ENCODE measurements at regions not wholly inside any gene's neighbourhood (a gene's known extent, or its start where the extent isn't known, plus 50 kb on each side); places are given as distances from the start of the nearest gene placed in this dataset.

DNA sequence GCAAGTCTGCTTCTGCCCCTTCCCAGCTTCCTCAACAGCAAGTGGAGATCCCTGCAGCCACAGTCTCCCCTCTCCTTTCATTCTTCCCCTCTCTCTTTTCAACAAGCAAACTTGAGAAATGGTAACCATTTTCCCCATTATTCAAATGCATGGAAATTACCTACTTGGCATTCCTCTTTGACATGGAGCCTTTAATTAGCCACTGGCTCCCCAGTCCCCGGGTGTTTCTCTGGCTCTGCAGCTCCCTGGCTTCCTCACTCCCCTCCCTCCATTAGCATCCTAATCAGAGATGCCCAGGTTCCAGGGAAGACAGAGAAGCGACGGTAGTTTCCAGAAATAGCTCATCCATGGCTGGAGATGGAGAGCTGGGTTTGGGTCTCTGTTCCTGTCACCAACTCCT lies 116.0 kb downstream of the CCT6B start:
- Mint-ChIP-seq H3K9me3 (no peaks in the 10 kb centered on the region), H3K4me3 (no peak overlapping the region), H3K36me3 (no peaks in the 10 kb centered on the region), H3K27ac (no peak overlapping the region), H3K27me3 (peaks cover 2% of the 10 kb centered on the region), H3K4me1 (peaks cover 8% of the 10 kb centered on the region)
- DNase-seq, result no peak
- POLR2A ChIA-PET, result no interaction called here
- ATAC-seq (ENCODE audit: low read depth), result no peak

DNA sequence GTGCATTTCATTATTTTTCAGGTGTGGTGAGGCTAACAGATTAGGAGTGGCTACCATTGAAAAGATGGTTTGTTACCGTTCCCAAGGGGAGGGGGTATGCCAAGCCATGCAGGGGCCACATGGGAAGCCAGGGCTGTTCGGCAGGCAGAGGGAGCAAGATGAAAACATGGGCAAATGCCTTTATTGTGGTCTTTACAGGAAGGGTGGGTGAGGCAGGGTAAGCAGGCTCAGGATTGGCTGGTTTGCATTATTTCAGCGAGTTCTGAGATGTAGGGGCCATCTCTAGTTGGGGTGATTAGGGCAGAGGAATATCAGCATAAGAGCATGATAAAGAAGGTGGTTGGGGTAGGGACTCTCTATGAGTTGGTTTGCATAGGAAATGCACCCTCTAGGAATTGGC lies 117.6 kb downstream of the CCT6B start:
- H3K4me3 Mint-ChIP-seq, result no peak overlapping the region
- H3K4me1 Mint-ChIP-seq, result peaks cover 8% of the 10 kb centered on the region
- no peak for ATAC-seq (ENCODE audit: low read depth)
- DNase-seq, result no peak
- POLR2A ChIA-PET, result no interaction called here
- no peak overlapping the region for H3K27ac Mint-ChIP-seq
- H3K9me3 Mint-ChIP-seq, result no peaks in the 10 kb centered on the region
- H3K36me3 Mint-ChIP-seq, result no peaks in the 10 kb centered on the region
- peaks cover 2% of the 10 kb centered on the region for H3K27me3 Mint-ChIP-seq

DNA sequence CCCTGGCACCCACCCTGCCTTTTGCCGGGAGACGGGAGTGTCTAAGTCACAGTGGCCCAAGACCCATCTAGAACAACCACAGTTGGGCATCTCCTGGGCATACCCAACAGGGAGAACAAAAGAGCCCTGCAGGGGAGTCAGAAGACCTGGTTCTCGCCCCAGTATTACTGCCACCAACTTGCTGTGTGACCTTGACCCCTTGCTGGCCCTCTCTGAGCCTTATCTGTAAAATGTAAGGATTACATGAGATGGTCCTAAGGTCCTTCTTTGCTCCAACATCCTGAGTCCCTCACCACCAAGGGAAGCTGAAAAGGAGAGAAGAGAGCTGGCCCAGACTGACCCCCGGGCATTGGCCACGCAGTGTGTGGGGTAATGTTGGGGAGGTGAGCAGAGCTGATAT lies 119.0 kb downstream of the CCT6B start:
- Mint-ChIP-seq H3K36me3 (no peaks in the 10 kb centered on the region), H3K4me3 (no peak overlapping the region), H3K27ac (no peak overlapping the region), H3K4me1 (peaks cover 8% of the 10 kb centered on the region), H3K27me3 (peaks cover 2% of the 10 kb centered on the region), H3K9me3 (no peaks in the 10 kb centered on the region)
- ATAC-seq (ENCODE audit: low read depth), result no peak
- POLR2A ChIA-PET, result no interaction called here
- DNase-seq, result no peak

DNA sequence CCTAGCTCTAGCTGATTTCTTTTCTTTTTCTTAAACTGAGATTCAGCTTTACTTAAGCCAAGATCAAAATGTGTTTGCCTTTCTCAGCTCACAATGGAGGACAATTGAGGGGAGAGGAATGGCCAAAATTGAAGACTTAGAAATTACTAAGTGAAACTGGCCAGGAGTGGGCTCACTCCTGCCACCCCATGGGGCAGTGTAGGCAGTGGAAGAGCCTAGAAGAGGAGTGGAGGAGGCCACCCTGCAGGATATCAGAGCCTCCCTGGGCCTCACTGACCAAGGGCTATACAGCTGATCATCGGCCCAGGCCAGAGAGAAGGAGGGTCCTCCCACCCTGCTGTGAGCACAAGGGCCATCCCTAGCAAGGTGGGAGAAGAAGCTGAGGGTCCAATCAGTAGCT lies 119.8 kb downstream of the CCT6B start:
- H3K4me3 Mint-ChIP-seq, result no peak overlapping the region
- no peak for DNase-seq
- no peak overlapping the region for H3K27ac Mint-ChIP-seq

DNA sequence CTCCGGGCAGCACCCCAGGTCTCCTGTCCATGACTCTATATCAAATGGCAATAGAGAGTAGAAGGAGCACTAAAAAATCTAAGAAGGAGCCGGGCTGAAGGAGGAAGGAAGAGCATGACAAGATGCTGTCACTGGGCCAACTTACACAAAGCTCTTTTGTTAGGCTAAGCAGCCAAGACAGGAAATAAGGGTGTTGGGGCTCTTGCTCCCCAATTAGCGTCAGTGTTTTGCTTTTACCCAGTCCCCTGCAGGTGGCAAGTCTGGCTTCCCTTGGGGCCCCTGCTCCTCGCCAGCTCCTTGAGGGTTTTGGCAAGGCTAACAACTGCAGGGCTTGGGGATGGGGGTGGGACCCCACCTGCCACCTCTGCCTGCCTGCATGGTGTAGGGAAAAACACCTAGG lies 120.5 kb downstream of the CCT6B start:
- H3K4me1 Mint-ChIP-seq, result peaks cover 8% of the 10 kb centered on the region
- no peak overlapping the region for H3K4me3 Mint-ChIP-seq
- no peaks in the 10 kb centered on the region for H3K9me3 Mint-ChIP-seq
- no peaks in the 10 kb centered on the region for H3K36me3 Mint-ChIP-seq
- DNase-seq (no peak), ATAC-seq (ENCODE audit: low read depth) (peak; percentile 45)
- peaks cover 2% of the 10 kb centered on the region for H3K27me3 Mint-ChIP-seq
- no peak overlapping the region for H3K27ac Mint-ChIP-seq
- POLR2A ChIA-PET, result interaction anchor here (0.6 kb wide), 1 partner anchor 269 kb away, joined by 6 read pairs; no protein-coding TSS in a partner anchor

More for the DNA sequence above, 119.8 kb downstream of the CCT6B start:
- POLR2A ChIA-PET, result no interaction called here
- peaks cover 2% of the 10 kb centered on the region for H3K27me3 Mint-ChIP-seq
- H3K36me3 Mint-ChIP-seq, result no peaks in the 10 kb centered on the region
- no peaks in the 10 kb centered on the region for H3K9me3 Mint-ChIP-seq
- no peak for ATAC-seq (ENCODE audit: low read depth)
- H3K4me1 Mint-ChIP-seq, result peaks cover 8% of the 10 kb centered on the region

DNA sequence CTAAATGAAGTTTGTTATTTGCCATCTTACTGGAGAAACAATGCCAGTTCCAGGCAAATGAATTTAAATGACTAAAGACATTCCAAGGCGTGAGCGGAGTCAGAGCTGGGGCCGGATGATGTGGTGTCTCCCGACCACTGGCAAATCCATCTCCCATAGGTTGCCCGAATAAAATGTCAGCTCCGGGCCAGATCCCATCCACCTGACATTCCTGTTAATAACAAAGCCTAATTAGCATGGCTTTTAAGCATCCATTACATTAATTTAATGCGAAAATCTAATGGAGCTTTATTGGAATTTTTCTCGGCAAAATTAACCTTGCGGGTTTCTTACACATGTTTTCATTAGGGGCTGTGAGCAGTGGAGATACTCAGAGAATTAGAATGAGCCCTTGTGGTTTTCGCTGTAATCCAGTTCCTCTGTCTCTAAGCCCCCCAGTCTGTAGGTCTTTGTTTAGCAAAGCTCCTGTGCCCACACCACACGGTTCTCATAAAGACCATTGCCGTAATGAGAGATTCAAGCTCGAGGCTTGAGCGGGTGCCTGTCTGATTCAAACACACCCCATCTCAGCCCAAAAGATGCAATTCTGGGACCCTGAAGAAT lies 123.3 kb downstream of the CCT6B start:
- Mint-ChIP-seq H3K9me3 (no peaks in the 10 kb centered on the region), H3K4me3 (no peak overlapping the region), H3K4me1 (peaks cover 9% of the 10 kb centered on the region), H3K36me3 (no peaks in the 10 kb centered on the region), H3K27me3 (no peaks in the 10 kb centered on the region), H3K27ac (no peak overlapping the region)
- DNase-seq, result no peak
- POLR2A ChIA-PET, result no interaction called here
- ATAC-seq (ENCODE audit: low read depth), result no peak

DNA sequence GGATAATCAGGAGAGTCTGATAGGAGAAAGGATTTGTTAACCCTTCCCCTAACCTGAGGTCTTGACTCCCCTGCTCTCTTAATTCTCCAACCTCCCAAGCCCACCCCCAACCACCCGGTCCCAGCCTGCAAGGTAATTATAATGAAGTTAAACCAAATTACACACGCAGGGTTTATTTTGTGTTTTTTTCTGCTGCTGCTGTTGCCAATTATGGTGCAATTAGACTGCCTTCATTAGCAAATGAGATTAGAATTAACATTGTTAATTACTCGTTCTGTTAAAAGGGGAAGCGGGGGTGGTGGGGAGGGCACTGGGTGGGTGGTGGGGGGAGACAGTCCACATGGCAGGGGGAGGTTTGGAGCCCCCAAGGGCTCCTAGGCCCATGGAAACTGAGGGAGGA lies 128.9 kb downstream of the CCT6B start:
- peaks cover 7% of the 10 kb centered on the region for H3K27me3 Mint-ChIP-seq
- ATAC-seq (ENCODE audit: low read depth) (no peak), DNase-seq (no peak)
- no peak overlapping the region for H3K27ac Mint-ChIP-seq
- no peaks in the 10 kb centered on the region for H3K9me3 Mint-ChIP-seq
- peaks cover 1% of the 10 kb centered on the region for H3K4me1 Mint-ChIP-seq
- POLR2A ChIA-PET, result no interaction called here
- H3K4me3 Mint-ChIP-seq, result no peak overlapping the region
- no peaks in the 10 kb centered on the region for H3K36me3 Mint-ChIP-seq

DNA sequence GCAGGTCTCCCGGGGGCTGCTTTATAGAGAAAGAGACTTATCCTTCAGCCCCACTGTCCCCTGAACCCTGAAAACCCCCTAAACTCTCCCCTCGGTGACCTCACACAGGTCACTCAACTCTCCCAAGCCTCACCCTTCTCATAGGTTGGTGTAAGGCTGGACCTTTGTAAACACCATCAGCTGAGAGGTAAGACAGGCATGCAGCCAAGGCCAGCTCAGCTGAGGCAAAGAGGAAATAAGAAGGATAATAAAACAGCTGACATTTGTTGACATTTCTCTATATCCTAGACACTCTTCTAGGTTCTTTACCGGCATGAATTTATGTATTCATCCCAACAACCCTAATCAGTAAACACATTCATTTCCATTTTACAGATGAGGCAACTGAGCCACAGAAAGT lies 134.3 kb downstream of the CCT6B start:
- H3K27ac Mint-ChIP-seq, result no peak overlapping the region
- H3K27me3 Mint-ChIP-seq, result peaks cover 7% of the 10 kb centered on the region
- POLR2A ChIA-PET, result no interaction called here

DNA sequence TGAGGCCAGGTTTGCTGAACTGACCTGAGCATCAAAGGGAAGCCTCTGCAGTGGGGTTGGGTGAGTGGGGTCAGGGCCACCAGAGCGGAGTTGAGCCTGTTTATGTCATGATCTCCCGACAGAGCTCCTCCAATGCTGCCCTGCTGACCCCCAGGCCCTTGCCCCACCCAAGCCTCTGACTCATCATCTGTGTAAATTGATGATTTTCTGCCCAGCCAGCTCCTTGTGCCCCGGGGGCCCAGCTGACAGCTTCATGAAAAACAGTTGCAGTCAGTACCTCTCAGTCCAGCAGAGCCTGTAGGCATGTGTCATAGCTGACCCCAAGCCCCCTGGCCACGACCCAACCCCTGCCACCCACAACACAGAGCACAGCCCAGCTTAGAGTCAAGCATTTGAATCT lies 134.9 kb downstream of the CCT6B start:
- Mint-ChIP-seq H3K4me1 (no peaks in the 10 kb centered on the region), H3K27me3 (peaks cover 7% of the 10 kb centered on the region), H3K9me3 (no peaks in the 10 kb centered on the region), H3K4me3 (no peak overlapping the region), H3K36me3 (no peaks in the 10 kb centered on the region), H3K27ac (no peak overlapping the region)
- no peak for DNase-seq
- no peak for ATAC-seq (ENCODE audit: low read depth)
- POLR2A ChIA-PET, result no interaction called here

More for the DNA sequence above, 134.3 kb downstream of the CCT6B start:
- DNase-seq, result no peak
- H3K36me3 Mint-ChIP-seq, result no peaks in the 10 kb centered on the region
- no peaks in the 10 kb centered on the region for H3K4me1 Mint-ChIP-seq
- H3K9me3 Mint-ChIP-seq, result no peaks in the 10 kb centered on the region
- no peak for ATAC-seq (ENCODE audit: low read depth)
- H3K4me3 Mint-ChIP-seq, result no peak overlapping the region

DNA sequence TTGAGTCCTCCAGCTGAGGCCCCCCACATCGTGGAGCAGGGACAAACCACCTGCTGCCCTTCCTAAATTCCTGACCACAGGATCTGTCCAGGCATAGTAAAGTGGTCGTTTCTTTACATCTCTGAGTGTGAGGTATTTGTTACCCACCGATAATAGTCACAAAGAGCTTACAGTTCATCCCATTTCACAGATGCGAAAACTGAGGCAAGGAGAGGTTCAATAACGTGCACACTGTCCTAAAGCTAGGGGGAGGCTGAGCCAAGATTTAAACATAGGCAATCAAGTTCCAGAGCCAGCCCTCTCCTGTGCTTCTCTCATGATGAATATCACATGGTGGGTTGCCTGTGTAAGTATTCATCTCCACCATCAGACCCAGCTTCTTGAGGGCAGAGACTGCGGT lies 135.4 kb downstream of the CCT6B start:
- H3K4me1 Mint-ChIP-seq, result no peaks in the 10 kb centered on the region
- peaks cover 3% of the 10 kb centered on the region for H3K27me3 Mint-ChIP-seq
- DNase-seq, result no peak
- H3K36me3 Mint-ChIP-seq, result no peaks in the 10 kb centered on the region
- no peaks in the 10 kb centered on the region for H3K9me3 Mint-ChIP-seq
- POLR2A ChIA-PET, result no interaction called here
- no peak overlapping the region for H3K4me3 Mint-ChIP-seq
- no peak for ATAC-seq (ENCODE audit: low read depth)
- no peak overlapping the region for H3K27ac Mint-ChIP-seq

DNA sequence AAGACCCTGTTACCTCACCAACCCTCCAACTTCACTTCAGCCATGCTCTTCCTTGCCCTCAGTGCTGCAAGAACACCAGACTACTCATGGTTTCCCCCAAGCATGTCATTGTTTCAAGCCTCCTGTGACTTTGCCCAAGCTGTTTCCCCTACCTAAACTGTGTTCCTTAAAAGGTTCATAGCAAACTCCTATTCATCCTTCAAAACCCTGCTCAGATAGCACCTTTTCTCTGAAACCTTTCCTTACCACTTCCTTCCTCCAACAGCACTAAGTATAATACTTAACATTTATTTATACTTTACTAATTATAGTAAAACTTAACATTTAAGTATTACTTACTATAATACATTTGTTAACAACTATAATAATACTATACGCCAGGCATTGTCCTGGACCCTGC lies 136.2 kb downstream of the CCT6B start:
- no peak for ATAC-seq (ENCODE audit: low read depth)
- POLR2A ChIA-PET, result no interaction called here

DNA sequence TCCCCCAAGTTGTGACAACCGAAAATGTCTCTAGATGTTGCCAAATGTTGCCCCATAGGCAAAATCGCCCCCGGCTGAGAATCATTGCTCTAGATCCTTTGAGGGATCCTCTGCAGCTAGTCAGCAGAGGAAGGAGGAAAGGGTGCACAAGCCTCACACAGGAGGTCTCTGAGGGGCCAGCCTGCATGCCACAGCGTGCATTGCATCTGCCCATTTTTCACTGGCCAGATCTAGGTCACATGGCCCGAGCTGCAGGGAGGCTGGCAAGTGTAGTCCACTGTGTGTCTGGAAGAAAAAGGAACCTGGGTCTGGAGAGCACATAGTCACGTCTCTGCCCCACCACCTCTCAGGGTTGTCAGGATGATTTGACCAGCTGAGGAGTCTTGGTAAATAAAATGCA lies 138.2 kb downstream of the CCT6B start:
- peaks cover 4% of the 10 kb centered on the region for H3K4me1 Mint-ChIP-seq
- no peak for DNase-seq
- no peaks in the 10 kb centered on the region for H3K9me3 Mint-ChIP-seq
- no peaks in the 10 kb centered on the region for H3K27me3 Mint-ChIP-seq
- POLR2A ChIA-PET, result no interaction called here
- H3K4me3 Mint-ChIP-seq, result no peak overlapping the region
- H3K36me3 Mint-ChIP-seq, result no peaks in the 10 kb centered on the region
- ATAC-seq (ENCODE audit: low read depth), result no peak
- no peak overlapping the region for H3K27ac Mint-ChIP-seq

More for the DNA sequence above, 136.2 kb downstream of the CCT6B start:
- Mint-ChIP-seq H3K9me3 (no peaks in the 10 kb centered on the region), H3K27me3 (peaks cover 2% of the 10 kb centered on the region), H3K4me1 (peaks cover 2% of the 10 kb centered on the region), H3K36me3 (no peaks in the 10 kb centered on the region), H3K27ac (peak overlapping the region; percentile 24), H3K4me3 (no peak overlapping the region)
- DNase-seq, result no peak

DNA sequence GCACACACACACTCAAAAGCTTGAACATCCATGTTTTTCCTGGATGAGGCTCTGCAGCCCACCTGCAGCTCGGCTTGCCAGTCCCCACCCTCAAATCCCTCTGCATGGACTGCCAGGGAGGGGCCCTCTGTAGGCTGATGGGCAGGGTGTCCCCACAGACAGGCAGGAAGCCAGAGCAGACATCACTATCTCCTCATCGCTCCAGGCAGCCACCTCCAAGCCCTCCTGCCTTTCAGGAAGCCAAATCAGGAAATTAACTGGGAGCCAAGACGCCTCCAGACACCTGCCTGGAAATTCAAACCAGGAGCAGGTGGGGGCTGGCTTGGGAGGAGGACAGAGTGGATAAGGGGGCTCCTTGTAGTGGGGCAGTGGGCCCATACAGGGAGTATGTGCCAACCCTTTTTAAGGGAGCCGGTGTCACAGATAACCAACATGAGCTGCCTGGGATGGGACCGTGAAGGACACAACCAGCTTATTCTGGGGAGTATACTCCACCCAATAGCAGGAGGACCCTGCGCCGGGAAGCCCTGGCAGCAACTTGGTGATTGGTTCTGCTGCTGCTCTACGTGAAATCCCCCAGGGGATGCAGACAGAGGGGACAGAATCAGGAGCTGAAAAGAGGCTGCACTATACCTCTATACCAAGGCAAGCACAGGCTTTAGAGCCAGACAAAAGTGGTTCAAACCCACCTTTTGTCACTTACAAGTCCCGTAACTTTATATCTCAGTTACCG lies 139.1 kb downstream of the CCT6B start:
- Mint-ChIP-seq H3K9me3 (no peaks in the 10 kb centered on the region), H3K36me3 (no peaks in the 10 kb centered on the region), H3K4me3 (no peak overlapping the region), H3K4me1 (peaks cover 4% of the 10 kb centered on the region), H3K27me3 (no peaks in the 10 kb centered on the region), H3K27ac (no peak overlapping the region)
- POLR2A ChIA-PET, result no interaction called here
- ATAC-seq (ENCODE audit: low read depth), result no peak
- no peak for DNase-seq

DNA sequence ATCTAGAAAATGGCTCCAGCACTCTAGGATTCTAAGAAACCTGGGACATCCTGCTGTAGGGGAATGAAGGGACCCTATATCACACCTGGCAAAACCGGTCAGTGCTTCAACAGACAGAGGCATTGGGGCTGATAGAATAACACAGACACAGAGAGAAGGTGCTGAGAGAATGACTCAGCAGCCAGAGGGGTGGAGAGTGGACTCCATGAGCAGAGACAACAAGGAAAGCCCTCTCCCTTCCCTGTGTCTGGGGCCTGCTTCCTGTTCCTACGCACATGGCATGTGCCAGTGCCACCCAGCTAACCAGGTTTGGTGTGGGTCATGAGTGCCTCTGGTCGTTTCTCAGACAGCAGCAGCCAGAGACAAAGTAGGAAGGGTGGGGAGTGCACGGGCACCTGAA lies 140.3 kb downstream of the CCT6B start:
- H3K4me1 Mint-ChIP-seq, result peaks cover 4% of the 10 kb centered on the region
- DNase-seq (no peak), ATAC-seq (ENCODE audit: low read depth) (no peak)
- POLR2A ChIA-PET, result no interaction called here
- no peaks in the 10 kb centered on the region for H3K9me3 Mint-ChIP-seq
- H3K27ac Mint-ChIP-seq, result no peak overlapping the region
- no peak overlapping the region for H3K4me3 Mint-ChIP-seq
- H3K36me3 Mint-ChIP-seq, result no peaks in the 10 kb centered on the region
- no peaks in the 10 kb centered on the region for H3K27me3 Mint-ChIP-seq

Measured in activated naive CD8-positive, alpha-beta T cell treated with anti-CD3 and anti-CD28 coated beads, Interleukin-2, amount 10 ng/mL, durations not matched to agents 7 days and 5 days (primary cell).